ENCODE measurements at regions not wholly inside any gene's neighbourhood (a gene's known extent, or its start where the extent isn't known, plus 50 kb on each side); places are given as distances from the start of the nearest gene placed in this dataset.
"Not testable (repeated sequence)": the region's sequence is repeated elsewhere in the genome, so short reads cannot be mapped to it uniquely, and the experiment has no call there.

DNA sequence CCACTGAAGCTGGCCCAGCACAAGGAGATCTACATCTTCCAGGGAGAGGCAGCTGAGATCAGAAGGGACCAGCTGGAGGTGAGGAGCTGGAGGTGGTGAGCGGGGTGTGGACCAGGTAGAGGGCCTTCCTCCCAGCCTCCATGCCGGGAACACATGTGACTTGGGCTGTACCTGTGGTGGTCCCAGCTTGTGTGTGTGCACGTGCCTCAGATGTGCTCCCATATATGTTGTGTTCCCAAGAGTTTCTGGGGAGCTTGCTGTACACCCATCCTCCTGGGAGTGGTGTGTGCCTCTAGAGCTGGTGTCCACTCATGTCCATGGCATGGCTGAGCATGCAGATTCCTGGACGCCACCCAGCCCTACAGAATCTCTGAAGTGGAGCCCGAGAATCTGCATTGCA, 183.7 kb upstream of the AKAP13 start:
- not testable (repeated sequence) for DNase-seq

DNA sequence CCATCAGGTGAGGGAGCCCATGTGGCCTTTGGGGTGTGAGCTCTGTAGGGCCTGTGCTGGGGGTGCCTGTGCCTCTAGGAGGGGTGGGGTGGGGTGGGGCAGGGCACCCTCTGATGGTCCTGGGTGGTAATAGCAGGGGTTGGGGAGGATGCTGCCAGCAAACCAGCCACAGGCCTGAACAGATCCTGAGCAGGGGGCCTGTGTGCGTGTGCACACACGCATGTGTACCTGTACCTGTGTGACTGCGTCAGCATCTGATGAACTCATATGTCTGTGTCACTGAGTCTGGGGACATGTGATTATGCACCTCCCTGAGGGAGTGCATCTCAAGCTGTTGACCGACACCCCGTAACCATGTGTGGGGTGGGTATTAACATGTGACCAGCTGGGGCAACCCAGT, 182.8 kb upstream of the AKAP13 start:
- not testable (repeated sequence) for DNase-seq

DNA sequence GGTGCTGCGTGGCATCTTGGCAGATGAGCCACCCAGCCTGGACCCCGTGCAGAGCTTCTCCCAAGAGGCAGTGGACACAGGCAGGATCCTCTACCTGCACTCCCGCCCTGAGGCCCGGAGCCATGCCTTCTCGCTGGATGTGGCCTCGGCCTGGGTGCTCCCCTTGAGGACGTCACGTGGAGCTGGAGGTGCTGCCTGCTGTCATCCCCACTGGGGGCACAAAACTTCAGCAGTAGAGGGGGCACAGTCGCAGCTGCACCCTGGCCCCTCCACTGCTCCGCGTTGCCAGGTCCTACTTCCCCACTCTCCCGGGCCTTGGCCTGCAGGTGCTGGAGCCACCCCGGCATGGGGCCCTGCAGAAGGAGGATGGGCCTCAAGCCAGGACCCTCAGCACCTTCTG, 182.0 kb upstream of the AKAP13 start:
- not testable (repeated sequence) for DNase-seq

DNA sequence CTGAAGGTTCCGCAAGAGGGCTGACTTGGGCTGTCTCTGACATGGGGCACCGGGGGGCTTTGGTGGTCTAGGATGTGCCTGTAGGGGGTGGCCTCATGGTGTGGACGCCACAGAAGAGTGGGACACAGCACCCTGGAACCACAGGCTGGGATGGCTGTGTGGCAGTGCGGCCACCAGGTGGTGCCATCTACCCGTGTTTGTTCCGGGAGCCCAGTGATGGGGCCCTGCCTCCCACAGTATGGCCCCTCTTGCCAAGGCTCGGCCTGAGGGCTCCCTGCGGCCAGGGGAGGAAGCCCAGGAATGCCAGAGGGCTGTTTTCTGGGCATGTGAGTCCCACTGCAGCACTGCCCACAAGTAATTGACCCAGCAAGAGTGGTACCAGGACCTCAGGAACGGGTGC, 180.2 kb upstream of the AKAP13 start:
- DNase-seq: not testable (repeated sequence)

DNA sequence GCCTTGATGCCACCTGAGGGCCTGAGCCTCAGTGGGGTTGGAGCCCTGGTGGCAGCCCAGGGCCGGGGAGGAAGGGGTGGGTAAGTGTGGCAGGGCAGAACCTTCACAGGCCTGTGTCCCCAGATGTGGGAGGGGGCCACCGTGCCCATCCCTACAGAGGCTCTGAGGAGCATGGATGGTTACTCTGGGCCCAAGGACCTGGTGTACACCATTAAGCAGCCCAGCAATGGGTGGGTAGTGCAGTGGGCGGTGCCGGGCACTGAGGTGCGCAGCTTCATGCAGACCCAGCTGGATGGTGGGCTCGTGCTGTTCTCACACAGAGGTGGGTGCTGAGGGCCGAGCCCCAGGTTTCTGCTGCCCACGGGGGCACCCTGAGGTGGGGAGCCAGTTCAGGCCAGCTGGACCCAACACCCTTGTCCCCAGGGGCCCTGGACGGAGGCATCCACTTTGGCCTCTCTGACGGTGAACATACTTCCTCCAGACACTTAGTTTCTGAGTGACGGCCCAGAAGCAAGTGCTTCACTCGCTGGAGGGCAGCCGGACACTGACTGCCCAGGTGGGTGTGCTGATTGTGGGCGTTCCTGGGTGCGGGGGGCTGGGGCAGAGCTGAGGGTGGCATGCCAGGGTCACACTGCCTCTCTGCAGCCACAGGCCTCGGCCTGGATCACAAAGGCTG, 179.1 kb upstream of the AKAP13 start:
- not testable (repeated sequence) for DNase-seq

DNA sequence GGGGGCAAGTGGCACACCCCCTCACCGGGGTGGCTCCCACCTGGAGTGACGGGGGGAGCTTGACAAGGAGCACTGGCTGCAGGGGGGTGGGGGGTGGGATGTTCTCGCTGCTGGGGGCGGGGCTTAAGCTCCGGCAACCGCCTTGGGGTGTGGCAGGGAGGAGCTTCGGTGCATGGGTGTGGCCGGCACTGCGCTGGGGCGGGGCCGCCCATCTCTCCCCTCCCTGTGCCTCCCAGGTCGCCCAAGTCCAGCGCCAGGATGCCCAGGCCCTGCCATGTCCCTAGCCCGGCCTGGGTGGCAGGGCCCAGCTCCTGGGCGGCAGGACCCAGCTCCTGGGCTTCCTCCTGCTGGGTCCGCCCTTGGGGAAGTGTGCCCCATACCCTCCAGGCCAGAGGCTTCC, 175.9 kb upstream of the AKAP13 start:
- not testable (repeated sequence) for DNase-seq

DNA sequence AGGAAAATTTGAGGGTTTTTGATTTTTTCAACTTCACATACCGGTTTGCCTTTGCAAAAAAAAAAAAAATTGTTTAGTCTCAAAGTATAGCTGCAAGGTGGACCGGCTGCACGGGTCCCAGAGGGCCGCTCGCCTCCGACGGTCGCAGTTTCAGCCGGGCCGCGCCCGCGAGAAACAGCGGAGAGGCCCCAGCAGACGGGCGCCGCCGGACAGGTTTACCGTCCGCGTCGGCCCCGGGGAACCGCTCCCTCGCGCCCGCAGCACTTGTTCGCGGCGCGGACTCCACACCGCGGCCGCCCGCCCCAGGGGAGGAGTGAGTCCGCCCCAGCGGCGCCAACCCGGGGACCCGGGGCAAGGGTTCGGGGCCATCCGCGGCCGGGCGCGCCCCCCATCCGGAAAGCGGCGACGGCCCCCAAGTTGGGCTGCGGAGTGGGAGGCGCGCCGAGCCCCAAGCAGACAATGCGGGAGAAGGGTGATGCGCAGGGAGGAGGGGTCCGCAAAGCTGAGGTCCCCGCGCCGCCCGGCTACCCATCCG, 146.5 kb upstream of the AKAP13 start:
- DNase-seq: not testable (repeated sequence)

DNA sequence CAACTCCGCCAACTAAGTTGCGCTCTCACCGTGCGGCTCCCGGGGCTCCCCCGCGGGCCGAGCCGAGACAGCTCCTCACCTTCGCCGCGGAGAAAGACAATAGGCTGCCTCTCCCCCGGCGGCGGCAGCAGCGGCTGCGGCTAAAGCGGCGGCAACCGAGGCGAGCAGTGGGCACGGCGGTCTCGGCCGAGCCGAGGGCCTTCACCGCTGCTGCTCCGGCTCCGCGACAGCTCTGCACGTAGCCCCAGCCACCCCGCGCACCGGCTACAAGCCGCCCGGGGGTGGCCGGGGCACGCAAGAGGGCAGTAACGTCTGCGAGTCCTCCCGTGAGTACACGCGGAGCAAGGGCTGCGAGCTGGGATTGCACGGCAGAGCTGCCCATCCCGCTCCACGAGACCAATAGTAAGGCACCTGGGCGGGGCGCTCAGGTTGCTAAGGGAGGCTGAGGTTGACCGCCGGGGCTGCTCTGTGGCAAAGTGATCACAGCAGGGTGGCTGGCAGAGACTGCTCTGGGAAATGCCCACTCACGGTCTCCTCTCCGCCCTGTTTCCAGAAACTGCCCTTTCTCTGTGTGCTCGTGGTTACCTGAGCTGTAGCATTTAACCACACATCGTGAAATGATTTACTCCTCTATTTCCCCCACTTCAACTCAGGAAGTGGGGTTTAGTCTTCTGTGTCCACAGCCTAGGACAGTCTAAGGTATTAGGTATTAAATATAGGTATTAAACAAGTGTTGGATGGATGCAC, 145.8 kb upstream of the AKAP13 start:
- not testable (repeated sequence) for DNase-seq

DNA sequence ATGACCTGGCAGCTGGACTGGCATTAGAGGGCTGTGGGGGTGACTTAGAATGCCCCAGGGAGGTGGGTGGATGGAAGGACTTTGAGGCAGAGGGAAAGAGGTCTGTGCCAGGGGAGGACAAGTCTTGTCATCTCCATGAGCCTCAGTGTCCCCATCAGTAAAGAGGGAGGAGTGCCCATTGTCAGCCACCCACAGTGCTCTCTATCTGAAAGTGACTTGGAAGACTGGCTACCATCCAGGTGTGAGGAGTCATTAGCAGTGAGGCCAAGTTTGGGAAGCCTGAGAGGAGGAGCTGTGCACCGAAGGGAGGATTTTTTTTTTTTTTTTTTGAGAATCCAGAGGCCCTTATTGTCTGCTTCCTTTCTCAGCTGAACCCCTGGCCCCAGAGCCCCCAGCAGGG, 136.3 kb upstream of the AKAP13 start:
- not testable (repeated sequence) for DNase-seq

DNA sequence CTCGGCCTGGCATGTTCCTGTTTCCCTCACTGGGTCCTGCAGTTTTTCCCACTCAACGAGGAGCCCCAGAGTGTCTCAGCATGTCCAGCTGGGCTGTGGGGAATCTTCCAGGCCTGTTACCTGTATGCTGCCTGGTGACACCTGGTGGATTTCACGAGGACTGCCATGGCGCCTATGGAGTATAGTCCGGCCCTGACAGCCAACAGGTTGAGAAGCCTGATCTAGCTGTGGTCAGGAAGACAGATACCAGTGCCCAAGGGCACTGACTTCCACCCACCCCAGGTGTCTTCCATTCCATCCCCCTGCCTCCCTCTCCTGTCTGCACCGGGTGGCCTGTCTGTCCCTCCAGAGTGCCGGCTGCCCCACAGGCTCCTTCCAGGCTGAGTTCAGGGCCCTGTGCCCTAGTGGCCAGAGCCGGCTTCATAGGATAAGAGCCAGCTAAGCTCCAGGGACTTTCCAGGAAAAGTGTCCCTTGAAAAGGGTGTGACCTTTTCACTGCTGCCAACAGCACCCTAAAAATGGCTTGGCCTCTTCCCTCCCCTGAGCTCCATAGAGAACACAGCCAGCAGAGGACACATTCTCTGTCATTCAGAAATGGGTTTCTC, 129.4 kb upstream of the AKAP13 start:
- not testable (repeated sequence) for DNase-seq

DNA sequence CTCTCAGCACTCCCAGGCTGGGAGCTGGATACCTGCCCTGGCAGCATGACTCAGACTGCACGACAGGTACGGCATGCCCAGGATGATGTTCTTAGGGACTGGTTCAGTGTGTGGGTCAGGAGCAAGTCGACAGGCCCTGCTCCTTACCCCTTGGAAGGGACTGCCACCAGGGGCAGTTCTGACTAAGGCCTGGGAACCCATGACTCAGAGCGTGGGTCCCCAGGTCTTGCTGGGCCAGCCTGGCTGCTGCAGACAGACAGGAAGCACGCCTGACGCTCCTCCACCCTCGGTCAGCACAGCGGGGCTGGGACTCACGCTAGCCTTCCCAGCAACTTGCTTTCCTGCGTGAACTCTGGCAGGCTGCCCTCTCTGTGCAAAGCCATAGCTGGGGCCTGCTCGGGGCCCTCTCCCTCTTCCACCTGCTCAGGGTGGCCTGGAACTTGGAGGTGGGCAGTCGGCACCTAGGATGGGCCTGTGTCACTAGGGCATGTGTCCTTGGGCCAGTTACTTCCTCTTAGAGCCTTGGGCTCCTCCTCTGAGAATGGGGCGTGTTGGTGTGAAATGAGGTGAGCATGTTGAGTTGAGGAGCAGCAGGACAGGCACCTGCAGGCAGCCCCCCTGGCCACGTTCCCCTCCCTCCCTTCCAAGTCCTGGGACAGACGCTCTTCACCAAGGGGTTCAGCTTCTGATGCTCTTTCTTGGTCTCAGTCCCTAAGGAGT, 127.0 kb upstream of the AKAP13 start:
- DNase-seq: not testable (repeated sequence)

DNA sequence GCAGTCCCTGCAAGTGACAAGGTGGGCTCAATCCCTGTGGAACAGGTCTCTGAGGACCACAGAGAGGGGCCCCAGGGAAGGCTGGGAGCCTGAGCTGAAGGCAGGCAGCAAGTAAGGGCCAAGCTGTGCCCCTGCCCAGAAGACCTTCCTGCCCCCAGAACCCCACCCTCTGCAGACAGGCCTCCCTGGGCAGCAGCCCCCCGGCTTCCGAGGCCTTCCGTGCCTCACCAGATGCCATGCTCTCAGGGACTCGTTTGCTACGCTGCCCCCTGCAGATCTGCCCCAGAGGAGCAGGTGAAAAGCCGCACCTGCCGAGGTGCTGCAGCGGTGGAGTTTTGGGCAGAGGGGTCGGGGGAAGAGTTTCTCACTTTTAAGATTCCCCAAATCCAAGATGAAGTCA, 125.4 kb upstream of the AKAP13 start:
- not testable (repeated sequence) for DNase-seq

DNA sequence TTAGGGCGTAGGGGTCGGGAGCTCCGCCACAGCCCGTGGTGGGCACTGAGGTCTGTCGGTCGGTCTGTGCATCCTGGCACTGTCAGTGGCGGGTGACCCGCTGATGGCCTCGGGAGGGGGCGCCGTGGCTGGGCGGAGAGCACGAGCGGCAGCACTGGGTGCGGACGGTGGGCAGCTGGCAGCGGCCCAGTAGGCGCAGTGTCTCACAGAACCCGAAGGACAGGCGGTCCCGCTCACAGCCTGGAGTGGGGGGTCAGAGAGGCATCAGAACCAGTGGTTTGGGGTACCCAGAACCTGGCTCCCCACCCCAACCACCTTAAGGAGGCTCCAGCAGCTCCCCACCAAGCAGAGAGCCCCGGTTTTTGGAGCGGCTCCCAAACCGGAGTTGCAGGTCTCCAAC, 124.9 kb upstream of the AKAP13 start:
- not testable (repeated sequence) for DNase-seq

DNA sequence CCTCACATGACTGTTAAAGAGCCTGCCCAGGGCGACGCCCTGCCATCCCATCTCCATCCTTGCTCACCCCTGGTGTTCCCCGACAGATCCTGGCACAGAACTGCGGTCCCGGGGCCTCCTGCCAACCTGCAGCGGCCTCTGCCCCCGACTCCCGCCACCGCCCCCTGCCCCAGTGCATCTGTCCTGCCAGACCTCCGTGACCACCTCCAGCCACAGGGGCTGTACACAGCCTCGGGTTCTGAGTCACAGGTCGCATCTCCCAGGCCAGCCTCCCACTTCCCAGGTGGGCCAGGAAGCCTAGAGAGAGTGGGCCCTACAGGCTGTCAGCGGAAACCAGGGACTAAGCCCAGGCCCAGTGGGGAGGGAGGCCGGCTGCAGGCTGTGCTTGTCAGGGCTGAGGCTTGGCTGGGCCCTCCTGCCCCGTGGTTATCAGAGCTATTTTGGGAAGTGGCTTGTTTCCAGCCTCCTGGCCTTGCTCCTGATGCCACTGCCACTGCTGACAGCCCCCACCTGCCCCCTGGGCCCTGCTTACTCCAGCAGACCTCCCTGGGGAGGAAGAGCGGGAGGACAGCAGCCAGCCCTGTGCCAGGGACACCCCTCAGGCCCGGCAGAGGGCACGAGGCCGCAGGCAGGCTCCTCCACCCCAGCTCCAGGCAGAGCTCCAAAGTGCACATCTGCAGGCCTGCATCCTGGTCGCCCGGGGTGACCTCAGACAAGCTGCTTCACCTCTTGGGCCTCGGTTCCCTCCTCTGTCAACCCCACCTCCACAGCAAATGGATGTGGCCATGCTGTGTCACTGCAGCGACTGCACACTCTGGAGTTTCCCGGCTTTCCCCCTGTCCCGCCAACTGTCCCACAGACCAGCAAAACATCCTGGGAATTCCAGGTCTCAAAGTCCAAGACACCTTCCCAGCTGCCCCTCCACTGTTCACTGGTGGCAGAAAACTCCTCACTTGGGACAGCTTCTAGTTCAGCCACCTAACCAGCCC, 124.1 kb upstream of the AKAP13 start:
- DNase-seq: peak; percentile 48

DNA sequence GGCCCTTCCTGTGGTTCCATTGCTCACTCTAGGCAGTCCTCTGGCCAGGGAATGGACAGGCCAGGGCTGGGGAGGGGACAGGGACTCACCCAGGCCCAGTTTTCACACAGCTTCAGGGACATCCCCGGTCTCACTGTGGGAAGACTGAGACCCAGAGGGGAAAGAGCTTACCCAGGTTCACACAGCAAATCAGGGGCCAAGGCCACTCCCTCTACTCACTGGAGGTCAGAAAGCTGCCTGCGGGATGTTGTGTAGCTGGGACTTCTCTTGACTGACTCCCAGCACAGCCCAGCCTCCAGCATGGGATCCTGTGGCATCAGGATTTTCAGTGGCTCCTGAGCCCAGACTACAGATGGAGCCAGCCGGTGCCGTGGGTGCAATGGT, 122.3 kb upstream of the AKAP13 start:
- not testable (repeated sequence) for DNase-seq

DNA sequence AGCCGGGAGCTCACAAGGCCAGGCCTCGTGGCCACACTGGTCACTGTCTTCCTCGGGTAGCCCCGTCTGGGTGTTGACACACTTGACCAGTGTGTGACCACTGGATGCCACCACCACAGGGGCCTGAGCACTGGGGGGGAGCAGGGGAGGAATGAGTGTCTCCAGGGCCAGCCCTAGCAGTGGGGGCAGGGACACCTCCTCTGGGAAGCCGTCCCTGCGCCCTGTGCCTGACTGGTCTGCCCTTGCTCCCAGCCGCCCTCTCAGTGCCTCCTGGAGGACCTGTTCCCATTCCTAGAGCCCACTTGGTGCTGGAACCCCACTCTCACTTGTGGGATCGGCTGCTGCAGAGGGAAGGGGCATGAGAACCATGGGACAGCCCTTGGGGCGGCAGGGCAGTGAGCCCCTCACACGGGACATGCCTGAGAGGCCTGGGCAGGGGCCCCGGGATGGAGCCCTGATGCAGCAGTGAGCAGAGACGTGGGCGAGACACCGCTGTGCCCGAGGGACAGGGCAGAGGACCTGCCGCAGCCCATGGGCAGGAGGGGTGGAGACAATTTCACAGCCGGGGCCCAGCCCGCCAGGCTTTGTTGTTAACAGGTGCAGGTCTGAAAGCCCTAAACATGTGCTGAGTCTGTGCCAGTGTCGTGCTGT, 121.7 kb upstream of the AKAP13 start:
- not testable (repeated sequence) for DNase-seq

DNA sequence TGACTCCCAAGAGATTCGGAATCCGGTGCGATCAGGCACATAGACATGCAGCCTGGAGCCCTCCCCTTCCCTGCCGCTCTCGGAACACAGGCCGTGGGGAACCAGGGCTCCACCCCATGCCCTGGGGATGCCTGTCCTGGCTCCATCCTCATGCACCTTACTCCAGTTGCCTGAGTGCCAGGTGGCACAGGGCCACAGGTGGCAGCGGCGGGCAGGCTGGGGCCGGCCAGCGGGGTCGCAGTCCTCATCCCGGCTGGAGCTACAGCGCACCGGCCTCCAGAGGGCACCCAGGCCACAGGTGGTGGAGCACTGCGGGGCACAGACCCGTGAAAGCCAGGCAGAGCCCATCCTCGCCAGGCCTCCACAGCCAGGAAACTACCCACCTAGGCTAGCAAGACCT, 119.9 kb upstream of the AKAP13 start:
- DNase-seq: not testable (repeated sequence)

DNA sequence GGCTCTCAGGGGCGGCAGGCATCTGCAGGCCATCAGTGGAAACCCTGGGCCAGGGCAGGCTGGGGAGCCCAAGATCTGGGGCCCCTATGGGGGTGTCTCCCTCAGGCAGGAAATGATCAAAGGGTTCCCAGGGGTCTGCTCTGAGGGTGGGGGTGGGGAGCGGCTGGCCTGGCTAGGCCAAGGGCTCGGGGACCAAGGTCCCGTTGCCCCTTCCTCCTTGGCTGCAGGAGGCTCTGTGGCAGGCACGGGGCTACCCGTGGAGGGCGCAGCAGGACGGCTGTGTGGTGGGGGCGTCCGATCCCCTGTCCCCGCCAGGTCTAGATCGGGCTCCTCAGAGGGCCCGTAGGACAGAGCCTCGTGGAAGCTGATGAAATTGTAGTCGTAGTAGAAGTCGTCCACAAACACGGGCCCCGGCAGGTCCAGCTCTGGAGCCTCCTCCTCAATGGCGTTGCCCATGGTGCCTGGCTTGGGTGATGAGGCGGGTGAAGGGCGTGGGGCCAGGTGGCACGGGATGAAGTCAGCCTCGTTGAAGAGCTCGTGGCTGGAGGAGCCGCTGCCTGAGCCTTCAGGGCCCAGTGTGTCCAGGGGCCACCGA, 117.8 kb upstream of the AKAP13 start:
- not testable (repeated sequence) for DNase-seq

DNA sequence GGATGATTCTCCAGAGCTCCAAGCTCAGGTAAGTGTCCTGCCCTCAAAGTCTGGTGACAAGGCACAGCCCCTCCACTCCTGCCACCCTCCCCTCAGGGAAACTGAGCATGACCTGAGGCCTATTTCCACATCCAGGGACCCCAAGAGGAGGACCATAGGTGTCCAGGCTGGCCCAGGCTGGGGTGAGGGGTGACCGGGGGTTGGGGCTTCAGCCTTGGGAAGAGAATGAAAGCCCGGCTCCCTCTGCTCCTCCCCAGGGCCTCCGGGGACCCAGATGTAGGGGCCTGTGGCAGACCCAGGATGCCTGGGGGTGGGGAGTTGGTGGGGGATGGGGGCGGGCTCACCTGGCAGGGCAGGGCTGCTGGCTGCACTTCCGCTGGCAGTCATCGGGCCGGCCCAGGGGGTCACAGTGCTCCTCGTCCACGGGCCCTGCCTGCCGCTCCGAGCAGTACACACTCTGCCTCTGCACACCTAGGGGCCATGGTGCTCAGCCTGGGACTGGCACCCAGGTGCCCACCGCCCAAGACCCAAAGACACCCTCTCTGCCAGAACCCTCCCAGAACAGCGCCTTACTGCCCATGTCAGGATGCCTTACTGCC, 116.5 kb upstream of the AKAP13 start:
- DNase-seq: not testable (repeated sequence)

DNA sequence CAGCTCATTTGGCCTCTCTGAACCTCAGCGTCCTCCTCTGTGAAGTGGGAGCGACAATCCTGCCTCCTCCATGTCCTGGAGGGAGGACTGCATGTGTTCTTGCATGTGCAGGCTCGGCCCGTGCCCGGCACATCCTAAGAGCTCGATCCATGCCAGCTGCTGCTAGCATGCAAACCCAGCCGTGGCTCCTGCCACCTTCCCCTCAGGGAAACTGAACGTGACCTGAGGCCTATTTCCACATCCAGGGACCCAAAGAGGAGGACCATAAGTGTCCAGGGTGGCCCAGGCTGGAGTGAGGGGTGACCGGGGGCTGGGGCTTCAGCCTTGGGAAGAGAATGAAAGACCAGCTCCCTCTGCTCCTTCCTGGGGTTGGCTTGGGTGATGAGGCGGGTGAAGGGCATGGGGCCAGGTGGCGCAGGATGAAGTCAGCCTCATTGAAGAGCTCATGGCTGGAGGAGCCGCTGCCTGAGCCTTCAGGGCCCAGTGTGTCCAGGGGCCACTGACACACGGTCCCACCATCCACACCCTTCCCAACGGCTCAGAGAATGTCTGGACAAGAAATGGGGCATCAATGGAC, 115.7 kb upstream of the AKAP13 start:
- DNase-seq: not testable (repeated sequence)
